Hindlimb muscle (tissue), 1 donor: ENCODE measurements at regions not wholly inside any gene's neighbourhood (a gene's known extent, or its start where the extent isn't known, plus 50 kb on each side); places are given as distances from the start of the nearest gene placed in this dataset.
"Not testable (repeated sequence)": the region's sequence is repeated elsewhere in the genome, so short reads cannot be mapped to it uniquely, and the experiment has no call there.

Experiments used
- DNase-seq: peaks from one replicate; pipeline ENCODE4 v3.0.0-alpha.2; 2013

DNA sequence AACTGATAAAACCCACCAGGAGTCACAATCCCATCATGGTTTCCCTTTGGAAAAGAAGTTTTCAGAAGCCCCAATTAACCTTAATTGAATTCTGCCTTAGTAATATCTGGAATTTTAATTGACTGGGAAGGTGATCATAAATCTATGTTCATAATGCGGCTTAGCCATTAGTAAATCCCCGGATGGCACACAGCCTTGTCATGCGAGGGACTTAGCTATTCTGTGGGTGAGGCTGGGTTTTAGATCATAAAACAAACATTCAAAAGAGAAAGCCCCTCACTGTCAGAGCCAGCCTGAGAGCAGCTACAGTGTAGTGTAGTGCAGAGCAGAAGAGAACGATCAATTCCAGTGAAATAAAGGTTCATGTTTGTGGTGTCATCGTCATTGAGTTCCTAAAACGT, 124.0 kb upstream of the NOCT start:
- no peak for DNase-seq

DNA sequence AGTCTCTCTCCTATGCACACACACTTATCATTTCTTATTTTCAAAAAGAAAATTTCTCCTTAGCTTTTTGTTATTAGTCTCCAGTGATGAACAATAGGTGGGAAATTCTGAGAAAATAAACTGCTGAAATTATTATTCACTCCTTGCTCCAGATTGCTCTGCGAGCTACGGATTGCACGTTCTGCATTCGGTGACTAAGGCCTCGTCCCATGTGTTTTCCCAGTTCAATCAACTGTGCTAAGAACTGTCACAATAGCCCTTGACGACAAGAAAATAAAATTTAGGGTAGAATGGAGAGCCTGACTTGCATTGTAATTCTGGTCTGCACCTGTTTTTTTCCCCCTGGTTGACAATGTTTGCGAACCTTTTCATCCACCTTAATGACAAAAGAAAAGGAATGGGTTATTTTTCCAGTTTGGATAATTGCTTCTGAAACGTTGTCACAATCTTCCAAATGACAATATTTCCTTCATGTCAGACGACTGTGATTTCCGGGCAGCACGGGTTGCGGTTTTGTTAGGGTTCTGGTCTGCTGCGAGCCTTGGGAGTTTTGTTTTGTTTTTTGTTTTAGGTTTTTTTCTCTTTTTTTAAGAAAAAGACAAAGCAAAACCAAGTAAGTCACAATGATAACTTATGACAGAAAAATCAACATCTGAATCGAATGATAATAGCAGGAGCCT, 124.5 kb upstream of the NOCT start:
- no peak for DNase-seq

DNA sequence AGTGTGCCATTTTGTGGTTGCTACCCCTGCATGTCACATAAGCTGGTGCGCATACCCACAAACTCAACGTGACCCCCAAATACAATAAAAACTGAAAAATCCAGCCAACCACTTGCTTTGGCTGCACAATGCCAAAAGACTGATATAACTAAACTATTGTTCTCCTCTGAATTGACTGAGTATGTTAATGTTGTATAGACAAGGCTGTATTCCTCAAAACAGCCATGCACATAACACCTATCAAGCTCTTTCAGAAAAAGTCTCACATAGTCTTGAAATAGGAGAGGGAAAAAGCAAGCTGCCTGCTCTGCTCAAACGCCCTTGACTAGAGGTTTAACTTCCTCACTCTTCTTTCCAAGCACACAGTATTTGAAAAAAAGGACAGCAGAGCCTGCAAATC, 126.4 kb upstream of the NOCT start:
- DNase-seq = no peak

DNA sequence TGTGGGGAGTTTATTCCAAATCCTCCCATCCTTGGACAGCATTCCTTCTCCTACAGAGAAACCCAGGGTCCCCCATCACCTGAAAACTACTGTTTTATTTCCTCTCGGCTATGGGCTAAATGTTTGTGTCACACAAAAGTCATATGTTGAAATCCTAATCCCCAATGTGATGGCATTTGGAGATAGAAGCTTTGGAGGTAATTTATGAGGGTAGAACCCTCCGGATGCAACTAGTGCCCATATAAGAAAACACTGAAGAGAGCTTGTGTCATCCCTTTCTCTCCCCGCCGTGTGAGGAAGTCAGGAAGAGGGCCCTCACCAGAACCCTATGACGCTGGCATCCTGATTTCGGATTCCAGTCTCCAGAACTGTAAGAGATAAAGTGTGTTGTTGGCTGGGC, 127.8 kb upstream of the NOCT start:
- no peak for DNase-seq

DNA sequence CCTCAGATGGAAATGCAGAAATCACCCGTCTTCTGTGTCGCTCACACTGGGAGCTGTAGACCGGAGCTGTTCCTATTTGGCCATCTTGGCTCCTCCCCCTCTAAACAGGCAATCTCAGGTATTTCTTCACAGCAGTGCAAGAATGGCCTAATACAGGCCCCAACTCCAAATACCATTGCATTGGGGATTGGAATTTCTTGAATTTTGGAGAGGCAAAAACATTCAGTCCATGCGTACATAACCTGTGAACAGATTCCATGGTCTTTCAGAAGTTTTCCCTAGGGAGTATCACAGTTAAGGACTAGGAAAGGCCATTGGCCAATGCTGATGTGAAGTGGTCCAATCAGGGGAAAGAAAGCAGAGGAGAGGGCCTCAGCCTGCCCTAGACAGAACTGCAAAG, 128.2 kb upstream of the NOCT start:
- no peak for DNase-seq

DNA sequence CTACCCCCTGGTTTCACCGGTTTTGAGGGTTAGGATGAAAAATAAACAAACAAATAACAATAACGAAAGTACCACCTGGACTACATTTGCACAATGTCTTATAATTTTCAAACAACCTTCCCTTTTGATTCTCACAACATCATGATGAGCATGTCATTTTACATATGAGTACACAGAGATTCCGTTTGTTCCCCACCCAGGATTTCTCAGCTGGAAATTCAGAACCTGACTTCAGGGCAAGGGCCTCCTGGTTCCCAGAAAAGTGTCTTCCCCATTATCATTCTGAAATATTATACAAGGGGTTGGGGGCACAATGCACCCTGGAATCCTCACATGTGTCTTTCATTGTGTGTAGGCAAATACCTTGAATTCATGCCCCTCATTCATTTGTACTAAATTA, 135.8 kb upstream of the NOCT start:
- no peak for DNase-seq

DNA sequence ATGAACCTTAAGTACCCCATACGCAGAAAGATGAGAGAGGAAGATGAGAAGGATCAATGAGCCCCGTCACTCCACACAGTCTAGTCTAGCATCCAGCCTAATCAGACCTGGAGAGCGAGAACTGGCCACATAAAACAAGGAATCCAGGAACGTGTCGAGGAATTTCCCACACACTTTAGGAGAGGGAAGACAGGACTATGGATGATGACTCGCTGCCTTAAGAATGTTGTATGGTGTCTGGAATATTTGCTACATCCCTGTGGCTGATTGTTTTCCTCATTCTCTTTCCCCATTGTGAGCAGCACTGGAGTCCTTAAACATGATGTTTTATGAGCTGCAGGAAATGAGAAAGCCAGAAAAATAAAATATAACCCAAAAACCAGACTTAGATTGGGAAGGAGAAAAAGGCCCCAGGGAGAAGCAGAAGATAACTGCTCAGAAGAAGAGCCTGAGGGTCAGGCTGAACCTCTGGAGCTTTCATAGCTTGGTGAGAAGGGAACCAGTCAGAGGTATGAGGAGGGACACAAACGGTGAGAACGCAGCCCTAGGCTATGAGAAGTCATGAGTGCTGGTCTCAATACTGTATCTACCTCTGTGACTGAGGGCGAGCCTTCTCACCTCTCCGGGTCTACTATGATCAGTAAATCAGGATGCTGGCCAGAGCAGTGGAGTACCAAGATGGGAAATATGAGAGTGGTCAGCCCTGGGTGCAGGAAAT, 139.5 kb upstream of the NOCT start:
- DNase-seq = no peak

DNA sequence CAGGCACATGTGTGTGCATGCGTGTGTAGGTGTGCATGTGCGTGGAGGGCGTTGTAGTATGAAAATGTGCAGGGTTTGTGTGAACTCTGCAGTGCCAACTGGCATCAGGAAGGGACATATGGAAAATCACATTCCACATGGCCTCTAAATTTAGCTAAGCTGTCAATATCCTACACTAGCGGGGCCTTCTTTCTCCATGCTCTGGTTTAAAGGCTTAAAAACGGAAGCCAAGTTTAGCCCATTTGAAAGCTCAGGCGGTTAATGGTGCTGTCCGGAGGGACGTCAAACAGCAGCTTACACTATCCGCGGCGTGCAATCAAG, 144.1 kb upstream of the NOCT start:
- DNase-seq = peak; percentile 10

DNA sequence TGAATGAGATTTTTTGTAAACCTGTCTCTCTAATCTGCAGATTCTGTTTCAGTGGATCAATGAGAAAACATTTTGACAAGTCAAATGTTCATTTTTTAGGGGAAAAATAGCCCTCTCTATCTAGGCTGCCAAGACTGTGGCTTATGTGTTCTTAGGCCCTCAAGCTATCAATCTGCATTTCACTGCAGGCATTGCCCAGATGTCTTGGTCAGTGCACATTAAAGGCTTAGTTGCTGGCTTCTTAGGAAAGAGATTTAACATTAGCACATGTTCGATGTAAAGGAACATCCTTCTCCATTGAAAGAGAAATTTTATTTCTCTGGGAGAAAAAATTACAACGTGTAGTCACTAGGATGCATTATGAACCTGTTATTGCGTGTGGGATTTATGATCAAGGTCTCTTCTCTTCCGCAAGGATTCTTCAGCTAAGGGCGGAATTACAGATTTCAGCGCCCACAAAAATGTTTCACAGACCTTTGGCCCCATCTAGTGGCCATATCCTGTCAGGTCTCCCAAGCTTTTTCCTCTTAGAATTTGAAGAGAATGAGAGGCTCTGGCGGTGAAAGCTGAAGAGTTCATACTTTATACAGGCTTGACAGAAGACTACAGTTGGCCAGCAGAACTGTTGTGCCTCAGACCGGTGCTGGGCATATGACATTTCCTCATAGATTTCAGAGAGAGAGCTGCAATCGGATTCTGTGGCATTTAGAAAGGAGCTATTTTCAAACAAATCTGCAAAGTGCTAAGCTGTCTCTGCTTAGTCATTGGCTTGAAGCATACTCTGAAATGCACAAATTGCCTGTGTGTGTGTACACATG, 144.6 kb upstream of the NOCT start:
- DNase-seq = peak; percentile 87

DNA sequence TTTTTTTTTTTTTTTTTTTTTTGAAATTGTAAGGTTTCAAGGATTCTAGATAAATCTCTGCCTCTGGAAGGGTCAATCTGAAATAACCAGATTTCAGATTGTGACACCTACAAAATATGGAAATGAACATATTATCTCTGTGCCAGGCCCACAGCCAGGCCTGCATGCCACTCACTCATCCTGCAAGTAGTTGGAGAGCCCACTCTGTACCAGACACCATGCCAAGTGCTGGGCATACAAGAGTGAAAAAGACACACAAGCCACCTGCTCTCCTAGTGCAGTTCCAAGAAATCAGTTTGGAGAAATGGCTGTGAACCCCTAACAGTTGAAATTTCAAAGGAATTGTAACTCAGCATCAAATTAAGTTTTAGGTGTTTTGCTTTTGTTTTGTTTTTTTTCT, 145.9 kb upstream of the NOCT start:
- no peak for DNase-seq

DNA sequence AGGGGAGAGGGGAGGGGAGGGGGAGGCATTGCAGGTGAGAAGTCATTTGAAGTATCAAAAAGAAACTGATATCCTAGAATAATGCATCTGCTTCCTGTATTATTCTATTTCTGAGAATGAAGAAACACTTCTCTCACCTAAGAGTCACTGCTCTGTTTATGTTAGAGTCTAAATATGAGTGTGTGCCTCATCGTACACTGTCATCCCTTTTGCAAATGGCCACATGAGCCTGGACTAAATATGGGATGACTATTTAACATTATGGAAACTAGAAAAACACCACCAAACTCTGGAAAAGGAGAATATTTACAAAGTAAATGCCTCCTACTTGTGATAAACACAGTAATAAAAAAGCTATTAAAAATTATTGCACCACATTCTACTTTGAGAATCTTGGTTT, 146.4 kb upstream of the NOCT start:
- no peak for DNase-seq

DNA sequence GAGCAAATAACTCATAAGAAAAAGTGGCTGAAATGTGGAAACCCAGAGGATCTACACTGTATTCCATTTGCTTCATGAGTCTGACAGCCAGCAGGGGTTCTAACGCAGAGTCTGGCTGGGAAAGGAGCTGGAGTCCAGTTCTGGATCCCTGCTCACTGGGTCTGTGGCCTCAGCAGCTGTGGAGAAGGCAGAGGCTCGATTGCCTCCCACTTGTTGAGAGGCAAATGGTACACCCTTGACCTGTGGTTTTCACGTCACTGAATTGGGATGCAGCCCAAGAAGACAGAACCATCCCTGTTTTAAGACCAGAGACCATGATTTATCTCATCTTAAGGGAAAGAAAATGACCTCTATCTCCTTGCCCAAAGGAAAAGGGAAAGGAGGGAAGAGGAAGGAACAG, 147.0 kb upstream of the NOCT start:
- no peak for DNase-seq

DNA sequence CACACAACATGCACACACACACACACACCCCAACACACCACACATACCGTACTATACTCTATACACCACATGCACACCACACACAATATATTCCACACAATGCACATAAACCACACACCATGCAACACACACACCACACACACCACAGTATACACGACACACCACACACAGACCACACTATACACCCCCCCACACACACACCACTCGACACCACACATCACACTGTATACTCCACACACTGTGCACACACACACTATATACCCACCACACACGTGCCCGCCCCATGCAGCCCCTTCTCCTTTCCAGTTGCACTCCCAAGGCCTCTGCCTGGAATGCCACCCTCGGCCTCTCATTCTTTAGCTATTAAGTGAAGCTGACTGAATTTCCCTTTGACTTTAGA, 148.2 kb upstream of the NOCT start:
- DNase-seq = no peak

DNA sequence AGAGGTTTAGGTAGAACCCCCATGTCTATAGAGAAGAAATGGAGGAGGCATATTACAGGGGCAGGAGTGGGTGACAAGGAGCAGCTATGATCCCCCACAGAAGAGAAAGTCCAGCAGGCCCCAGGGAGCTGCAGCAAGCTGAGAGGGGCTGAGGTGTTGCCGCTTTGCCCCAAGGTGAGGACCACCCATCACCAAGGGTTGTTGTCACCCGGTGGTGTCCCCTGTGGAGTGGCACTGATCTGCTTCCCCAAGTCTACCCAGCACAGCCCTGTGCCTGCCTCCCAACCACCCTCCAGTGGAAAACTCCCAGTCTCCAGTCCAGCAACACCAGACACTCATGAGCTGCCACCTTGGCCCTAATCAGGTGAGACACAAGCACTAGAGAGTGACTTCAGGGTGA, 149.3 kb upstream of the NOCT start:
- DNase-seq = no peak

DNA sequence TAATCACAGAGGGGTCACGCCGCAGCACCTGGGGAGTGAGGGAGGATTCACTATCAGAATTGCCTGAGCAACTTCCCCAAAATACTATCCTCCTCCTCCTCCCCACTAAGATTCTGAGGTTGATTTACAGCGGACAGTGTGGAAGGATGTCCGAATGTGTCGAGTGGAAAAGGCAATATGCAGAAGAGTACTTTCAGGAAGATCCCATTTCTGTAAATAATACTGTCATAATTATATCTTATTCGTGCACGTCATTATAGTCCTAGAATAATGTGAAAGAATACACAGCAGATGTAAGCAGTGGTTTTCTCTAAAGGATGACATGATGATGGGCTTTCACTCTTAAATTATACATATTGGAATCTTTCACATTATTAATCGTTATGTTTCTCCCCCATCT, 149.8 kb upstream of the NOCT start:
- no peak for DNase-seq

DNA sequence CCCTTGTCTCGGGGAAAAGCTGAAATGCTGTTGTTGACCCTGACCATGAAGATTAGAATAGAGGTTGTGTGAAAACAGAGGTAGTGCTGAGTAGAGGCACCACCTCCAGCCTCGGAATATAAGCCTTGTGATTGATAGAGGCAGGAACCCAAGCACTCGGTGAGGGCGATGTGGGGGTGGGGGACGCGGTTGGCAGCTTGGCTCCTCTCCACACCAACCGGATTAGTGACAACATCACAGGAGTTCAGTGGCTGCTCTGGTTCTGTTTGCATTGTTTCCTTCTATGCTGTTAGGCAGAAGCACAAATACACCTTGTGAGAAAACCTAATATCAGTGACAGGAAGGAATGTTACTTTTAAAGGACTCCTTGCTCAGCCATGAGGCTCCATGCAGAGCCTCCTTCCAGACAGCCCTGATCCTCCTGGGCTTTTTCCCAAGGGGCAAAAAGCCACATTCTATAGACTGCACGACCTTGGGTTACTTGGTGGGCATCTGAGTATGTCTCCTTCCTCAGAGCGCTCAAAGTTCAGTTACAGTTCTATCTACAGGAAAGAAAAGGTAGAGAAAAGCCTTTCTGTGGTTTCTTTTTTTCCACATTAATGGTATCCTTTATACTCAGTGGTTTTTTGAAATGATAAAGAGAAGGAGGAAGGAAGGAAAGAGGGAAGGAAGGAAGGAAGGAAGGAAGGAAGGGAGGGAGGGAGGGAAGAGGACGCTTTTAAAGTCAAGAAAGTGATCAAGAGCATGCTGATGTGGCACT, 150.4 kb upstream of the NOCT start:
- DNase-seq = no peak

DNA sequence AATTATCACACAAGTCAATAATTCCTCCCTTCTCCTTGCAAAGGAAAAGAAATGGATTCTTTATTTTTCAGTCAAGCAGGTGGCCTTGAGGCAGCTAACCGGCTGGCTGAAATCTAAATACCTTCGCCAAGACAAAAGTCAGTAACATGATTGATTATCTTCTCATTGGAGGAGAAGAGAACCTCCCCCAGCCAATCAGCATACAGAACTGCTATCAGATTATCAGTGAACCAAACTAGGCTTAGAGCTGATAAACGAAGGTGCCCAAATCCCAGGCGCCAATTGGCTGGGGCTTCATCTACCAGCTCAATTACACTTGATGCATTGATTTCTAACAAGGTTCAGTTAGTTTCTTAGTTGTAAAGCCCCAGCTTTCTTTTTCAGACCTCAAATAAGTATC, 152.4 kb upstream of the NOCT start:
- no peak for DNase-seq

DNA sequence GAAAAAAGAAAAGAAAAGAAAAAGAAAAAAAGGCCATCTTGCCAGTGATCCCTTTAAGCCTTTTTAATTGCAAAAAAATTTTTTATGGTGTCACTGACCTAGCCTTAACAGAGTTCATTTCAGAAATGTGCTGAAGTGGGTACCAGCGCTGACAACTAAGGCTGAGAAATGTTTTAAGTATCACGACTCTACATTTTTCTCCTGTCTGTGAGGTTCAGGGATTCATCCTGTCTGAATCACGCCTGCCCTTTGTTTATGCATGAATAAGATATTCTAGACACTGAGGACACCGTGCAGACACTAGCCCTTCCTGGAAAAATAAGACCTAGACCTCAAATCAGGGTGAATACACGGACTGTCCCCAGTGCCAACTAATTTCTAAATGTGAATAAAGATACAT, 154.4 kb upstream of the NOCT start:
- no peak for DNase-seq

DNA sequence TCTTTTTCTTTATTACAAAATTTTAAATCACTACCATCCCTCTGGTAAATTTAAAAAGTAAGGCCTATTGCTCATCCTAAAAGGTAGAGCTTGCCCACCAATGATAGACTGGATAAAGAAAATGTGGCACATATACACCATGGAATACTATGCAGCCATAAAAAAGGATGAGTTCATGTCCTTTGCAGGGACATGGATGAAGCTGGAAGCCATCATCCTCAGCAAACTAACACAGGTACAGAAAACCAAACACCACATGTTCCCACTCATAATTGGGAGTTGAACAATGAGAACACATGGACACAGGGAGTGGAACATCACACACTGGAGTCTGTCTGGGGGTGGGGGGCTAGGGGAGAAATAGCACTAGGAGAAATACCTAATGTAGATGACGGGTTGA, 155.2 kb upstream of the NOCT start:
- DNase-seq = not testable (repeated sequence)

DNA sequence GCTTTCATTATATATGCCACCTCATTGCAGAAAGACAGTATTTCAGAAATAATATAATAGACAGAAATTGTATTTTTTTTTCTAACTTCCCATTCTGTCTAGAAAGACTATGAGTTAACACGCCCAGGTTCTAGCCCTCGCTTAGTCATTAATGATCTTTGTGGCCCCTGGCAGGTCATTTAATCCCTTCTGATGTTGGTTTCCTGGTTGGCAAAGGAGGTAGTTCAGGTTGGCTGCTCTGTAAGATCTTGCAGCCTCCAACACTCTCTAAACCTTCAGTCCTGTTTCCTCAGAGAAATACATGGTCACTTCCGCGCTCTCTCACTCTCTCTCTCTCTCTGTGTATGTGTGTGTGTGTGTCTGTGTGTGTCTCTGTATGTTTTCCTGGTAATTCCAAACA, 156.3 kb upstream of the NOCT start:
- no peak for DNase-seq

DNA sequence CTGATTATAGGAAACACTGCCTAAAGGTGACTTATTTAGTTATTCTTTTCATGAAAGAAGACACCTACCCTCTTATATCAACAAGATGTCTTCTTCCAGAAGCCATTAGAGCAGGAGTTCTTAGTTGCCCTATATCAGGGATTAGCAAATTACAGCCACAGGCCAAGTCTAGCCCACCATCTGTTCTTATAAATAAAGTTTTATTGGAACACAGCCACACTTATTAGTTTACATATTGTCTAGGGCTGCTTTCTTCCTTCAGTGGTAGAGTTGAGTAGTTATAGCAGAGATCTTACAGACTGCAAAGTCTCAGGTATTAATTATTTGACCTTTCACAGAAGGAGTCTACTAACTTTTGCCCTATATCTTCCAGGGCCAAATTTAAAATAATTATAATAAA, 157.2 kb upstream of the NOCT start:
- DNase-seq = no peak

DNA sequence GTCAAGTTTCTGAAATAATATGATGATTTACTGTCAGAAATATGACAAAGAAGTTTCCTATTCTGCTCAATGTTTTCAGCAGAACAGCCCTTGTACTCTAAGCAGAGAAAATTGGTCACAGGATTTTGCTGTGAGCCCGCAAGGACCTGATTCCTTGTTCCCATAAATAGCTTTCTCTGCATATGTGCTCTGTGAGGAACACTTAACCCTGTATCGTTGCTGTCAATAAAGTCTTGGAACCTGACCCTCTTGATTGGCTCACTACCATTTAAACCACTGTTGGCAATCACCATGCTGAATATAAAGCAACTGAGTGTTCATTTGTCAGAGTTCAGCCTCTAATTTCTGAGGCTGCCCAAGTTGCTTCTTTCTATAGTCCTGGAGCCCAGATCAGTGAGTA, 158.2 kb upstream of the NOCT start:
- no peak for DNase-seq

DNA sequence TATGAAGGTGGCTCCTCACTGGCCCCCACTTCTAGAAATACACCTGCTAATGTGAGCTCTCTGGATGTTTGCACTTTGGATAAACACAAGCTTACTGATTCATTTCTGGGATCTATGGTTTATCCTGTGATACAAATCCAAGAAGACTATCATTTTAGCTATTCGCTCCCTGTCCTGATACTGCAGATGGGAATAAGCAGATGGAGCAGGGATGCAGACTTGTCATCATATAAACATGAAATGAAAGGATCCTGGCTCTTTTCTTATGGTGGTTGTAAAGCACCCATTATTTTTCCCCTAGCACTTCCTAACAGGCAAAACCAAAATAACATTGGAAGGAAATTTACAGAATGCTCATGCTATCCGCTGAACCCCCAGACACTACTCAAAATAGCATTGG, 162.9 kb upstream of the NOCT start:
- DNase-seq = no peak
